C4-2B (cell line): ENCODE measurements at regions not wholly inside any gene's neighbourhood (a gene's known extent, or its start where the extent isn't known, plus 50 kb on each side); places are given as distances from the start of the nearest gene placed in this dataset.

Experiments used
- H3K27ac ChIP-seq: fragments of 450-650 bp; 2 replicates; pipeline ENCODE4 v1.5.1; 2017
- ZFX ChIP-seq: fragments of 450-650 bp; IDR thresholded peaks from 2 replicates; pipeline ENCODE4 v1.6.1; 2017
- TF ChIP-seq, protein P1 (sequence below): fragments of 450-650 bp; conservative IDR thresholded peaks from 2 replicates; pipeline ENCODE4 v1.5.1; 2017; ENCODE audit warnings: mild to moderate bottlenecking

DNA sequence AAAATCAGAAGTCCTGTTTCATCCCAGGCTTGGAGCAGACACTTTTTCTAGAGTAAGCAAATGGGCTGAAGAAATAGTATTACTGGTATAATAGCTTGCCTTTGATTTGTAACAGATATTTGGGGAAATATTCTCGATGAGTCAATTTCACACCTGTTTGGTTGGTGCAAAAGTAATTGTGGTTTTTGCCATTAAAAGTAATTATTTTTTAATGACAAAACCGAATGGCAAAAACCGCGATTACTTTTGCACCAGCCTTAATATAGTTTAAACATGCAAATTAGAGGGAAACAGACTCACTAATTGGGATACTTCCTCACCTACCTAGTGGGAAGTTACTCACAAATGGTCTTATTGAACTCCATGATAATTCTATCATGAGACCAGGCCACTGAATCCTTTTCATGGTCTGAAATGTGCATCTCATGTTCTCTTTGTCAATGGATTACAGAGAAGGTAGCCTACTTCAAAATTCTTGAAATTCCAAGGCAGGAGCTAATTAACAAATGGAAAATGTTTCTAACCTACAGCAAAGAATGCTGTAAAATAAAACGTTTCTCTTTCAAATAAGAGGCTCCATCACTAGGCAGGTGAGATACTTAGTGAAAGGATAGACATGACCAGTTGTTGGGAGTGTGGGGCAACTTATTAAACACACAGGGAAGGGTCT lies 391.3 kb downstream of the EMP1 start:
- TF ChIP-seq, protein P1, sequence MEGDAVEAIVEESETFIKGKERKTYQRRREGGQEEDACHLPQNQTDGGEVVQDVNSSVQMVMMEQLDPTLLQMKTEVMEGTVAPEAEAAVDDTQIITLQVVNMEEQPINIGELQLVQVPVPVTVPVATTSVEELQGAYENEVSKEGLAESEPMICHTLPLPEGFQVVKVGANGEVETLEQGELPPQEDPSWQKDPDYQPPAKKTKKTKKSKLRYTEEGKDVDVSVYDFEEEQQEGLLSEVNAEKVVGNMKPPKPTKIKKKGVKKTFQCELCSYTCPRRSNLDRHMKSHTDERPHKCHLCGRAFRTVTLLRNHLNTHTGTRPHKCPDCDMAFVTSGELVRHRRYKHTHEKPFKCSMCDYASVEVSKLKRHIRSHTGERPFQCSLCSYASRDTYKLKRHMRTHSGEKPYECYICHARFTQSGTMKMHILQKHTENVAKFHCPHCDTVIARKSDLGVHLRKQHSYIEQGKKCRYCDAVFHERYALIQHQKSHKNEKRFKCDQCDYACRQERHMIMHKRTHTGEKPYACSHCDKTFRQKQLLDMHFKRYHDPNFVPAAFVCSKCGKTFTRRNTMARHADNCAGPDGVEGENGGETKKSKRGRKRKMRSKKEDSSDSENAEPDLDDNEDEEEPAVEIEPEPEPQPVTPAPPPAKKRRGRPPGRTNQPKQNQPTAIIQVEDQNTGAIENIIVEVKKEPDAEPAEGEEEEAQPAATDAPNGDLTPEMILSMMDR = no peak
- TF ChIP-seq ZFX = no peak
- no peak overlapping the region for H3K27ac ChIP-seq

DNA sequence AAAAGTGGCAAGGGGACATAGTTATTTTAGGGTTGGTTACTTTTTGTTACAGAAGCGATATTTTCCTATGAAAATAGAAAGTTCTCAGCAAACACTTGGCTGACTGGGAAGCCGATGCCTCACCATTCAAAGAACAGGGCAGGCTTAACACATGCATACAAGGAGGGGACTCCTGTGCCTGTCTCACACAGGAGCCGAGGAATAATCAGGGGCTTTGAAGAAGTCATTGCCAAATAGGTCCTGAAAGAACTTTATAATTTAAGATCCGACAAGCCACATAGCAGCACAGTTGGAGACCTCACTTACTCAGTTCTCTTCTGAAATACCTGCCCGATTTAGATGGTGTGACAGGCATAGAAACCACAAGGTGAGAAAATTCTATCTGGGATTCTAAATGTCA lies 389.8 kb downstream of the EMP1 start:
- H3K27ac ChIP-seq = no peak overlapping the region
- TF ChIP-seq, protein P1 = no peak

DNA sequence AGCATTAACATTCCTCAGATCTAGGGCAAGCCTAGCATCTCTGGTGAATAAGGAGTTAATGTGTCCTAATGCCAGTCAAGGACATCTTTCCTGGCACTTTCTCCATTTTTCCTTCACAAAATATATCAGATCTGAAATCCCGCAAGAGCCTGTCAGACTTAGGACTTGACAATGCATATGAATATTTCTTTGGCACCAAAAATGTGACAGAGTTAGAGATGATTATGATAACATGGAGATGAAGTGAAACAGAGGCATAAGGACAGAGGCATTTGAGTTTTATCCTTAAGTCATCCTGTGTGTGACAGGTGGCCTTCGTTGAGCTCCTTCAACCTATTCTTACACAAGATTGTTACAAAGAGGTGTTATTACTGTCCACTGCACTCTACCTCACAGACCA lies 388.0 kb downstream of the EMP1 start:
- H3K27ac ChIP-seq = no peak overlapping the region
- TF ChIP-seq ZFX = no peak
- TF ChIP-seq, protein P1 = no peak

DNA sequence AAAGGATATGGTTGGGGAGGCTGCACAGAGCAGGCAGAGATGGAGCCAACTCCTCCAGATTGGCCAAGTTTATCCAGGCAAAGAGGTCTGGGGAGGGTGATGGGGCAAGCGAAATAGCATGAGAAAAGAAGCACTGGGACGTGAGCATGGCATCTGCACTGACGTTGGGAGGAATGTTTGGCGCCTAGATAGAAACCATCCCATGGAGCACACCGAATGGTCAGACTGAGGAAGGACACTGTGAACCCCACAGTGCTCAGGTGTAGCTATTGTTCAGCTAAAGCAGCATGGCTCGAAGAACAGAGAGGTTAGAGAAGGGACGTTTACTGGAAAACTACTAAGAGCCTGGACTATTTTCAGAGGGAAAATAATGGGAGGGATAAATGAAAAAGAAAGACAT lies 387.1 kb downstream of the EMP1 start:
- no peak overlapping the region for H3K27ac ChIP-seq
- TF ChIP-seq, protein P1 = no peak

DNA sequence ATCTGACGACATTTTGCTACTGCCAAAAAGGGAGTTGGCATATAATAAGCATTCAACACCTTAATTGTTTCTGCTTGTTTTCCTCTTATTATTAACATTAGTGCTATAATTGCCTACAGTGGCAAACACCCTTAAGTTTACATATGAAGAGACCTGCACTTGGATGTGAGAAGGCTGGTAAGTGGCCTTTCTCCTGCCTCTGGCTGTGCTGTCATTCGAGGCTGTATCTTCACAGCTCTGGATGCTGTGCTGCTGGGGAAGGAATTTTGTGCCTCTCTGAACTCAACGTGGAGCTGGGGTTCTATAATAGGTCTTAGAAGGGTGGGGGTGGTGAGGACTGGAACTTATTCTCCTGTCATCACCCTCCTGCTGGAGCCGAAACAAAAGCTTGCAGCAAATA lies 385.9 kb downstream of the EMP1 start:
- no peak overlapping the region for H3K27ac ChIP-seq
- TF ChIP-seq, protein P1 = no peak
- no peak for TF ChIP-seq ZFX

DNA sequence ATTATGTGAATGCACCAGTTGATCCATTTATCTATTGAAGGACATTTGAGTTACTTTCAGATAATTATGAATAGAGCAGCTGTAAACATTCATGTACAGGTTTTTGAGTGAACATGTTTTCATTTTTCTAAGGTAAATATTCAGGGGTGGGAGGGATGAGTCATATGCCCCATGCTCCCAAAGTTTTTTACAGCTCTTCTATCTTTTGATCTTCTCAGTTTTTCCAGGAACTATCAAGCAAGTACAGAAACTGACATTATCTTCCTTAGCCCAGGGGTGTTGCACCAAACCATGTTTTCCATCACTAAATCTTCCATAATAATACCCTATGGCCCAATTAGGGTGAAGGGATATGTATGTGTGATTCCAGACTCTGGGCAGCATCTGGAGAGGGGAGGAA lies 384.5 kb downstream of the EMP1 start:
- TF ChIP-seq ZFX = no peak
- no peak overlapping the region for H3K27ac ChIP-seq

DNA sequence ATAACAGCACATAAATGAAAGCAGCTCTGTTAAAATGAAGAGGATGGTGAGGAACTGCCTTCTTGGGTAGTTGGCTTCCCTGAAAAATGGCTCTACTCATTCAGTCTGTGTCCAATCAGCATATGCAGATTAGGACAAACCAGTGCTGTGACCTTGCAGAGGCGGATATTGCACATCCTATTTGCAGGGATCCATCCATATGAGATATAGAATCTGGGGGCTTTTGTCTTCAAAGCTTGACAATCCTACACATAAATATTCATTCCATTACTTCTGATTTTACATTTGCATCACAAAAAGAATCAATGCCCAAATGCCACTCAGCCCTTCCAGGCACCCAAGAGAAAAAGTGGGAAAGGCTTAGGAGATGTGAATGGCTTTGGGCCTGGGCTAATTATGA lies 383.7 kb downstream of the EMP1 start:
- no peak for TF ChIP-seq ZFX
- TF ChIP-seq, protein P1 = no peak
- H3K27ac ChIP-seq = no peak overlapping the region

DNA sequence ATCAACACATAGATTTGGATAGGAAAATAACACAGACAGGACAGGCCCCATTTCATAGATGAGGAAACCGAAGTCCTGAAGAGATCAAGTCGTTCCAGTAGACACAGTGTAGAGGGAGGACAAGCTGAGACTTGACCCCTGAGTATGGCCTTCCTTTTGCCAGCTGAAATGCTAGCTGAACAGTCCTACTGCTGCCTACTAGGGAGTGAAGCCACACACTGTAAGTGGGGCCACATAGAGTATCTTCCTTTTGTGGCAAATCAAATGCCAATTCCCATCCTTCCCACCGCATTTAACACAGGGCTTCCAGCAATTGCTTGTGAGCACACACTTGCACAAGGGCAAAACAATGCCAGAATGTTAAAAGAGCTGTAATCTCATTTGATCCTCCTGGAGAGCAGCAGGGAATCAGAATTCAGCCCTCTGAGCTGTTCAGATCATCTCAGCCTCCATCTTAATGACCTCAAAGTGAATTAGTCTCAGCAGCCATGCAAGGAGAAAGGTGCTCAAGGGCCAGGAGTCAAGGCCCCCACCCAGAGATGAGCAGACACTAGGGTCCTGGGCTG lies 380.5 kb downstream of the EMP1 start:
- H3K27ac ChIP-seq = no peak overlapping the region
- TF ChIP-seq, protein P1 = no peak
- no peak for TF ChIP-seq ZFX
